Progenitor cell of endocrine pancreas (in vitro differentiated cells): ENCODE measurements at regions not wholly inside any gene's neighbourhood (a gene's known extent, or its start where the extent isn't known, plus 50 kb on each side); places are given as distances from the start of the nearest gene placed in this dataset.

Experiments used
- DNase-seq: peaks from one replicate; pipeline ENCODE4 v3.0.0; 2021; ENCODE audit warnings: low spot score; ENCODE audit not compliant: unreplicated experiment
- H3K27ac Mint-ChIP-seq: 2 replicates; pipeline ENCODE4 v1.8.0; 2021; ENCODE audit warnings: mild to moderate bottlenecking, moderate library complexity, mixed read lengths
- H3K27me3 Mint-ChIP-seq: 2 replicates; pipeline ENCODE4 v1.8.0; 2021; ENCODE audit warnings: mixed read lengths
- H3K36me3 Mint-ChIP-seq: 2 replicates; pipeline ENCODE4 v1.8.0; 2022; ENCODE audit warnings: mixed read lengths; ENCODE audit not compliant: insufficient read depth
- H3K4me1 Mint-ChIP-seq: 2 replicates; pipeline ENCODE4 v1.8.0; 2021; ENCODE audit warnings: low read depth, mixed read lengths
- H3K4me3 Mint-ChIP-seq: 2 replicates; pipeline ENCODE4 v1.8.0; 2021; ENCODE audit warnings: low read depth, mild to moderate bottlenecking, moderate library complexity, mixed read lengths
- H3K9me3 Mint-ChIP-seq: 2 replicates; pipeline ENCODE4 v1.8.0; 2021; ENCODE audit warnings: low read depth, mixed read lengths
- CTCF ChIP-seq: fragments of 200-600 bp; sonication (generic); IDR thresholded peaks from one replicate; pipeline ENCODE4 v1.5.0; 2021; ENCODE audit warnings: antibody characterized with exemption, mild to moderate bottlenecking; ENCODE audit not compliant: unreplicated experiment

- Mint-ChIP-seq H3K27me3 (no peaks in the 10 kb centered on the region), H3K27ac (peak overlapping the region; percentile 77), H3K4me1 (peaks cover 26% of the 10 kb centered on the region), H3K36me3 (no peaks in the 10 kb centered on the region), H3K9me3 (no peaks in the 10 kb centered on the region), H3K4me3 (no peak overlapping the region)
- DNase-seq, result no peak
- TF ChIP-seq CTCF, result no peak
Measured at GRCh38 chr1:202067188-202067974, 55.3 kb upstream of the GPR37L1 start.

DNA sequence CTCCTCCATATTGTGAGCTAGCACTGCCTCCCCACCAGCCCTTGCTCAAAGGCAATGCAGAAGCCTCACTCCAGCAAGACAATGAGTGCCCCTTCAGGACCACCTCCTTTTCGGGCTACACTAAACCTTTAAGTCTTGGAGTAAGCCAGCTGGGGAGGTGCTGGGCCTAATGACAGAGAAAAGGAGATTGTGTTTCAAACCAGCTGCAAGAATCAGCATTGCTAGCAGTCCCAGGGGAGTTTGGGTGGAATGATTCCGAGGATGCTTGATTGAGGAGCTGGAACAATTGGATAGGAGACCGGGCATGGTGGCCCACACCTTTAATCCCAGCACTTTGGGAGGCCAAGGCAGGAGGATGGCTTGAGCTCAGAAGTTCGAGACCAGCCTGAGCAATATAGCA, 54.1 kb upstream of the GPR37L1 start:
- H3K4me1 Mint-ChIP-seq, result peaks cover 32% of the 10 kb centered on the region
- no peaks in the 10 kb centered on the region for H3K36me3 Mint-ChIP-seq
- DNase-seq, result no peak
- no peak overlapping the region for H3K4me3 Mint-ChIP-seq
- H3K27me3 Mint-ChIP-seq, result no peaks in the 10 kb centered on the region
- H3K27ac Mint-ChIP-seq, result peak overlapping the region; percentile 27
- TF ChIP-seq CTCF, result no peak
- no peaks in the 10 kb centered on the region for H3K9me3 Mint-ChIP-seq

GRCh38 chr1:202069662-202070061, 53.1 kb upstream of the GPR37L1 start:
- no peak for TF ChIP-seq CTCF
- H3K9me3 Mint-ChIP-seq, result no peaks in the 10 kb centered on the region
- peak overlapping the region; percentile 21 for H3K4me3 Mint-ChIP-seq
- peak overlapping the region; percentile 85 for H3K27ac Mint-ChIP-seq
- DNase-seq, result no peak
- H3K27me3 Mint-ChIP-seq, result no peaks in the 10 kb centered on the region
- no peaks in the 10 kb centered on the region for H3K36me3 Mint-ChIP-seq
- H3K4me1 Mint-ChIP-seq, result peaks cover 33% of the 10 kb centered on the region

DNA sequence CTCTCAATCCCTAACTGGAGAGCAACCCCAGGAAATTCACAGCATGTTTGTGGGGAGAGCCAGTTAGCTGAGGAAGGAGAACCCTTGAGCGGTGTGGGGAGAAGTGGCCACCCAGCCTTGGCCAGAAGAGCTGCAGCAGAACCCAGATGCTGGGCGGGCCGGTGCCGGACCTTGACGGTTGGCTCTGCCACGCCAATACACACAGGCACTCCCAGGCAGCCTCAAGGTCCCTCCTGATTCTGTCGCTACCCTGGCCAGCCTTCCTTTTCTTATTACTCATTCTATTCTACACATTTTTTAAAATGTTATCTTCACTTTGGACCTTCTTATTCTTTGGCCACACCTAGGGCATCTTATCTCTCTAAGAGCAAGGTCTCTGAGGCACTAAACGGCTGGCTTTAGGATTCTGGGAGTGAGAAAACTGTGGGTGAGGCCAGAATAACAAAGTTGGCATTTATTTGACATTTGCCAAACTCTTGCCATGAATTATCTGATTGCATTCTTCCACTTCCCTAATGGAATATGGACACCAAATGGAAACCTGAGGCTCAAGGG, 50.4 kb upstream of the GPR37L1 start:
- TF ChIP-seq CTCF, result no peak
- no peaks in the 10 kb centered on the region for H3K27me3 Mint-ChIP-seq
- no peaks in the 10 kb centered on the region for H3K9me3 Mint-ChIP-seq
- DNase-seq, result no peak
- peaks cover 52% of the 10 kb centered on the region for H3K4me1 Mint-ChIP-seq
- no peak overlapping the region for H3K4me3 Mint-ChIP-seq
- no peaks in the 10 kb centered on the region for H3K36me3 Mint-ChIP-seq
- H3K27ac Mint-ChIP-seq, result no peak overlapping the region
